ENCODE measurements at regions not wholly inside any gene's neighbourhood (a gene's known extent, or its start where the extent isn't known, plus 50 kb on each side); places are given as distances from the start of the nearest gene placed in this dataset.
"Not testable (repeated sequence)": the region's sequence is repeated elsewhere in the genome, so short reads cannot be mapped to it uniquely, and the experiment has no call there.

GRCh38 chr6:95865857-95866256 is 149.9 kb upstream of the FUT9 start:
- no peak for DNase-seq (ENCODE audit: extremely low spot score)
- ChIA-PET POLR2A (no interaction called here), CTCF (interaction anchor here (1.2 to 2.4 kb wide), 4 partner anchors 8 to 436 kb away, joined by 3 to 12 read pairs (median 4); no protein-coding TSS in a partner anchor)
- no peak for TF ChIP-seq CTCF (IDR thresholded peaks at IDR 0.05; ENCODE audit: control extremely low read depth, extremely low read depth, low read depth, missing control alignments)

- POLR2A ChIA-PET = no interaction called here
- CTCF ChIA-PET = interaction anchor here (1.2 to 2.4 kb wide), 4 partner anchors 9 to 437 kb away, joined by 3 to 12 read pairs (median 4); no protein-coding TSS in a partner anchor
- TF ChIP-seq CTCF (IDR thresholded peaks at IDR 0.05; ENCODE audit: control extremely low read depth, extremely low read depth, low read depth, missing control alignments) = peak; percentile 44
- DNase-seq (ENCODE audit: extremely low spot score) = no peak
Measured at GRCh38 chr6:95866732-95867131, 149.0 kb upstream of the FUT9 start.

- ChIA-PET CTCF (interaction anchor here (1.1 to 2.4 kb wide), 7 partner anchors 8 to 48 kb away, joined by 3 to 12 read pairs (median 4); no protein-coding TSS in a partner anchor), POLR2A (no interaction called here)
- no peak for DNase-seq (ENCODE audit: extremely low spot score)
- TF ChIP-seq CTCF (IDR thresholded peaks at IDR 0.05; ENCODE audit: control extremely low read depth, extremely low read depth, low read depth, missing control alignments) = no peak
Measured at GRCh38 chr6:95867205-95867604, 148.6 kb upstream of the FUT9 start.

- POLR2A ChIA-PET = no interaction called here
- CTCF ChIA-PET = interaction anchor here (0.9 to 1.3 kb wide), 3 partner anchors 10 to 20 kb away, joined by 3 read pairs; no protein-coding TSS in a partner anchor
- TF ChIP-seq CTCF (IDR thresholded peaks at IDR 0.05; ENCODE audit: control extremely low read depth, extremely low read depth, low read depth, missing control alignments) = no peak
- DNase-seq (ENCODE audit: extremely low spot score) = no peak
Measured at GRCh38 chr6:95877480-95877879, 138.3 kb upstream of the FUT9 start.

GRCh38 chr6:95879856-95880255 is 135.9 kb upstream of the FUT9 start:
- CTCF ChIA-PET = interaction anchor here (1.0 to 1.6 kb wide), 2 partner anchors 9 to 12 kb away, joined by 3 to 4 read pairs; no protein-coding TSS in a partner anchor
- POLR2A ChIA-PET = no interaction called here
- TF ChIP-seq CTCF (IDR thresholded peaks at IDR 0.05; ENCODE audit: control extremely low read depth, extremely low read depth, low read depth, missing control alignments) = no peak
- no peak for DNase-seq (ENCODE audit: extremely low spot score)

GRCh38 chr6:95882371-95882770 is 133.4 kb upstream of the FUT9 start:
- ChIA-PET CTCF (interaction anchor here (1.3 kb wide), 1 partner anchor 10 kb away, joined by 4 read pairs; no protein-coding TSS in a partner anchor), POLR2A (no interaction called here)
- DNase-seq (ENCODE audit: extremely low spot score) = no peak
- no peak for TF ChIP-seq CTCF (IDR thresholded peaks at IDR 0.05; ENCODE audit: control extremely low read depth, extremely low read depth, low read depth, missing control alignments)

- CTCF ChIA-PET = interaction anchor here (1.4 kb wide), 1 partner anchor 10 kb away, joined by 3 read pairs; no protein-coding TSS in a partner anchor
- POLR2A ChIA-PET; DNase-seq (ENCODE audit: extremely low spot score): not testable (repeated sequence)
Measured at GRCh38 chr6:95888711-95889110, 127.1 kb upstream of the FUT9 start.
